HFFc6 (cell line): ENCODE measurements at regions not wholly inside any gene's neighbourhood (a gene's known extent, or its start where the extent isn't known, plus 50 kb on each side); places are given as distances from the start of the nearest gene placed in this dataset.
"Not testable (repeated sequence)": the region's sequence is repeated elsewhere in the genome, so short reads cannot be mapped to it uniquely, and the experiment has no call there.

Experiments
- DNase-seq: peaks from one replicate; pipeline ENCODE4 v3.0.0-alpha.2; 2018
- H3K27ac Mint-ChIP-seq: 2 replicates; pipeline ENCODE4 v1.8.0; 2020; ENCODE audit warnings: mild to moderate bottlenecking, mixed read lengths
- H3K27me3 Mint-ChIP-seq: 2 replicates; pipeline ENCODE4 v1.8.0; 2021; ENCODE audit warnings: mild to moderate bottlenecking, moderate library complexity, mixed read lengths; ENCODE audit not compliant: insufficient read depth
- H3K36me3 Mint-ChIP-seq: 2 replicates; pipeline ENCODE4 v1.8.0; 2021; ENCODE audit warnings: low read depth, mixed read lengths
- H3K4me1 Mint-ChIP-seq: 2 replicates; pipeline ENCODE4 v1.8.0; 2020; ENCODE audit warnings: low read depth, mixed read lengths
- H3K4me3 Mint-ChIP-seq: 2 replicates; pipeline ENCODE4 v1.8.0; 2020; ENCODE audit warnings: mild to moderate bottlenecking, moderate library complexity, mixed read lengths
- H3K9me3 Mint-ChIP-seq: 2 replicates; pipeline ENCODE4 v1.8.0; 2020; ENCODE audit warnings: mild to moderate bottlenecking, mixed read lengths
- CTCF ChIP-seq: fragments of 200-600 bp; sonication (generic); IDR thresholded peaks from 2 replicates; pipeline ENCODE4 v1.5.0; 2021; ENCODE audit warnings: antibody characterized with exemption, mild to moderate bottlenecking

- H3K4me3 Mint-ChIP-seq: no peak overlapping the region
- no peak for TF ChIP-seq CTCF
- no peak overlapping the region for H3K27ac Mint-ChIP-seq
- H3K36me3 Mint-ChIP-seq: no peaks in the 10 kb centered on the region
- no peaks in the 10 kb centered on the region for H3K4me1 Mint-ChIP-seq
- no peak for DNase-seq
- H3K9me3 Mint-ChIP-seq: peaks cover 32% of the 10 kb centered on the region
- no peaks in the 10 kb centered on the region for H3K27me3 Mint-ChIP-seq
Measured at GRCh38 chr7:19900118-19900517, 126.7 kb upstream of the TMEM196 start.

- H3K9me3 Mint-ChIP-seq: peaks cover 31% of the 10 kb centered on the region
- H3K4me1 Mint-ChIP-seq: no peaks in the 10 kb centered on the region
- no peak for TF ChIP-seq CTCF
- no peak for DNase-seq
- no peaks in the 10 kb centered on the region for H3K36me3 Mint-ChIP-seq
- H3K4me3 Mint-ChIP-seq: no peak overlapping the region
- no peak overlapping the region for H3K27ac Mint-ChIP-seq
- H3K27me3 Mint-ChIP-seq: no peaks in the 10 kb centered on the region
Measured at GRCh38 chr7:19899529-19899928, 126.1 kb upstream of the TMEM196 start.

GRCh38 chr7:19882893-19883292, 109.5 kb upstream of the TMEM196 start:
- H3K4me1 Mint-ChIP-seq, H3K27me3 Mint-ChIP-seq, H3K27ac Mint-ChIP-seq, DNase-seq, H3K36me3 Mint-ChIP-seq, H3K4me3 Mint-ChIP-seq: not testable (repeated sequence)
- H3K9me3 Mint-ChIP-seq: peaks cover 45% of the 10 kb centered on the region

GRCh38 chr7:19872094-19872493, 98.7 kb upstream of the TMEM196 start:
- Mint-ChIP-seq H3K9me3 (peaks cover 41% of the 10 kb centered on the region), H3K4me3 (no peak overlapping the region), H3K27me3 (no peaks in the 10 kb centered on the region), H3K27ac (no peak overlapping the region), H3K4me1 (no peaks in the 10 kb centered on the region), H3K36me3 (peaks cover 7% of the 10 kb centered on the region; the same call in 1 of the 2 replicates)
- TF ChIP-seq CTCF: no peak
- DNase-seq: no peak

GRCh38 chr7:19871102-19871501, 97.7 kb upstream of the TMEM196 start:
- no peak for DNase-seq
- Mint-ChIP-seq H3K27me3 (no peaks in the 10 kb centered on the region), H3K9me3 (peaks cover 41% of the 10 kb centered on the region), H3K4me3 (no peak overlapping the region), H3K27ac (no peak overlapping the region), H3K4me1 (no peaks in the 10 kb centered on the region), H3K36me3 (peaks cover 7% of the 10 kb centered on the region; the same call in 1 of the 2 replicates)
- no peak for TF ChIP-seq CTCF

GRCh38 chr7:19869979-19870378, 96.6 kb upstream of the TMEM196 start:
- no peak overlapping the region for H3K4me3 Mint-ChIP-seq
- peaks cover 41% of the 10 kb centered on the region for H3K9me3 Mint-ChIP-seq
- H3K27ac Mint-ChIP-seq: no peak overlapping the region
- TF ChIP-seq CTCF: no peak
- DNase-seq: no peak
- peaks cover 7% of the 10 kb centered on the region; the same call in 1 of the 2 replicates for H3K36me3 Mint-ChIP-seq
- H3K27me3 Mint-ChIP-seq: no peaks in the 10 kb centered on the region
- H3K4me1 Mint-ChIP-seq: no peaks in the 10 kb centered on the region
